ENCODE measurements at regions not wholly inside any gene's neighbourhood (a gene's known extent, or its start where the extent isn't known, plus 50 kb on each side); places are given as distances from the start of the nearest gene placed in this dataset.
"Not testable (repeated sequence)": the region's sequence is repeated elsewhere in the genome, so short reads cannot be mapped to it uniquely, and the experiment has no call there.

DNA sequence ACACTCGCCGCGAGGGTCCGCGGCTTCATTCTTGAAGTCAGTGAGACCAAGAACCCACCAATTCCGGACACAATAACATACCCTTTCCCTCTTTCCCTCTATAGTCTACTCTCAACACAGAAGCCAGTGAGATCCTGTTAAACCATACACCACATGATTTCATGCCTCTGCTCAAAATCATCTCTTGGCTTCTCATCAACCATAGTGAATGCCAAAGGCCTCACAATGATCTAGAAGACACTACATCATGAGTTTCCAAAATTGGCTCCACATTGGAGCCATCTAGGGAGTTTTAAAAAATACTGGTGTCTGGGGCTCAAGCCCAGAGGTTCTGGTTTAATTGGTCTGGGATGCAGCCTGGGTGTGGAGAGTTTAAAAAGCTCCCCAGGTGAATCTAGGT, 124.5 kb downstream of the EFNB1 start:
- no peaks in the 10 kb centered on the region for H3K36me3 Mint-ChIP-seq (ENCODE audit: low read depth)
- no peaks in the 10 kb centered on the region for H3K9me3 Mint-ChIP-seq
- H3K4me1 Mint-ChIP-seq (ENCODE audit: low read depth): no peaks in the 10 kb centered on the region
- H3K27ac Mint-ChIP-seq: no peak overlapping the region
- H3K4me3 Mint-ChIP-seq: no peak overlapping the region
- H3K27me3 Mint-ChIP-seq (ENCODE audit: low read depth): no peaks in the 10 kb centered on the region

DNA sequence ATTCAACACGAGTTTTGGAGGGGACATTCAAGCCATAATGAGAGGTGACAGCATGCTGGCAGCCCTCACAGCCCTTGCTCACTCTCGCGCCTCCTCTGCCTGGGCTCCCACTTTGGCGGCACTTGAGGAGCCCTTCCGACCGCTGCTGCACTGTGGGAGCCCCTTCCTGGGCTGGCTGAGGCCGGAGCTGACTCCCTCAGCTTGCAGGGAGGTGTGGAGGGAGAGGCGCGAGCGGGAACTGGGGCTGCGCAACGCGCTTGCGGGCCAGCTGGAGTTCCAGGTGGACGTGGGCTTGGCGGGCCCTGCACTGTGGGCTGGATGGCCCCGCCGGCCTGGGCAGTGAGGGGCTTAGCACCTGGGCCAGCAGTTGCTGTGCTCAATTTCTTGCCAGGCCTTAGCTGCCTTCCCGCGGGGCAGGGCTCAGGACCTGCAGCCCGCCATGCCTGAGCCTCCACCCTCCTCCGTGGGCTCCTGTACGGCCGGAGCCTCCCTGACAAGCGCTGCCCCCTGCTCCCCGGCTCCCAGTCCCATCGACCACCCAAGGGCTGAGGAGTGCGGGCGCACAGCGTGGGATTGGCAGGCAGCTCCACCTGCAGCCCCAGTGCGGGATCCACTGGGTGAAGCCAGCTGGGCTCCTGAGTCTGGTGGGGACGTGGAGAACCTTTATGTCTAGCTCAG, 123.3 kb downstream of the EFNB1 start:
- H3K27ac Mint-ChIP-seq; H3K9me3 Mint-ChIP-seq; H3K4me1 Mint-ChIP-seq (ENCODE audit: low read depth); H3K4me3 Mint-ChIP-seq; H3K36me3 Mint-ChIP-seq (ENCODE audit: low read depth); H3K27me3 Mint-ChIP-seq (ENCODE audit: low read depth): not testable (repeated sequence)

DNA sequence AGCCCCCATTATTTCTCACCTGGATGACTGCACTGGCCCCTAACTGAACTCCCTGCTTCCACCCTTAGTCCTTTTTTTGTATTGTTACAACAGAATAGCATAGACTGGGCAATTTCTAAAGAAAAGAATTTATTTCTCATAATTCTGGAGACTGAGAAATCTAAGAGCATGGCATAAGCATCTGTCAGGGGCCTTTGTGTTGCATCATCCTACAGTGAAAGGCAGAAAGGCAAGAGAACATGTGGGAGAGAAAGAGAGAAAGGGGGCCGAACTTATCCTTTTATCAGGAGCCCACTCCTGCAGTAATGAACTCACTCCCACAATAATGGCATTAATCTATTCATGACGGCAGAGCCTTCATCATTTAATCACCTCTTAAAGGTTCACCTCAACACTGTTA, 122.1 kb downstream of the EFNB1 start:
- Mint-ChIP-seq H3K27me3 (ENCODE audit: low read depth) (no peaks in the 10 kb centered on the region), H3K27ac (no peak overlapping the region), H3K9me3 (no peaks in the 10 kb centered on the region), H3K4me1 (ENCODE audit: low read depth) (no peaks in the 10 kb centered on the region), H3K36me3 (ENCODE audit: low read depth) (no peaks in the 10 kb centered on the region), H3K4me3 (no peak overlapping the region)

DNA sequence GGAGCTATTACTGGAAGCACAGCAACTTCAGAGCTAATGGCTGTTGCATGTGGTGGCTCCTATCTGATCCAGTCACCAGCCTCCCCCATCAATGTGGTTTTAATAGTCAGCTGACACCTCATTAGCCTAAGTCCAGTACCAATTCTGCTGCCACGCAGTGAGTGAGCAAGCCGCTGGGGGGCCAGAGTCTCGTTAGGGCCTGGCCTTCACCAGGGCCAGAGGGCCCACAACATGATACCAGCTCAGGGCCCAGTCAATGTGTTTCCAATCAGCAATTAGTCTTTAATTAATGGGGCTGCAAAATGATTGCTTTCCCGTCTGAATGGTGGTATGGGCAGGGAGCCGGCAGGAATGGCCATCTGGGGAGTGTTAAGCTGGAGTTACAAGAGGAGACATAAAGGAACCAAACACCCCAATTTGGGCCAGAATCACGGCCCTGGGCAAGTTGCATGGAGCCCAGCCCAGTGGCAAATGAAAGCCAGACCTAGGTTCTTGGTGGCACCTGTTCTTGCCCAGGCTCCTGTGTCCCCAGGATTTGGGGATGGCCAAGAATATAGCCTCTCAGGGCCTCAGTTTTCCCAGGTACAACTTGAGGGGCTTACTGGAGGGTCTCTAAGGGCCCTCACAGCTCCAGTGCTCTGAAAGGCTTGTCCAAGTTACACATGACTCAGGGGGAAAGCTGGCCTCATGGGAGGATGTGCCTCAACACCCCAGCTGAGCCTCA, 119.2 kb downstream of the EFNB1 start:
- Mint-ChIP-seq H3K27me3 (ENCODE audit: low read depth) (no peaks in the 10 kb centered on the region), H3K4me1 (ENCODE audit: low read depth) (no peaks in the 10 kb centered on the region), H3K4me3 (no peak overlapping the region), H3K9me3 (no peaks in the 10 kb centered on the region), H3K27ac (no peak overlapping the region), H3K36me3 (ENCODE audit: low read depth) (no peaks in the 10 kb centered on the region)

DNA sequence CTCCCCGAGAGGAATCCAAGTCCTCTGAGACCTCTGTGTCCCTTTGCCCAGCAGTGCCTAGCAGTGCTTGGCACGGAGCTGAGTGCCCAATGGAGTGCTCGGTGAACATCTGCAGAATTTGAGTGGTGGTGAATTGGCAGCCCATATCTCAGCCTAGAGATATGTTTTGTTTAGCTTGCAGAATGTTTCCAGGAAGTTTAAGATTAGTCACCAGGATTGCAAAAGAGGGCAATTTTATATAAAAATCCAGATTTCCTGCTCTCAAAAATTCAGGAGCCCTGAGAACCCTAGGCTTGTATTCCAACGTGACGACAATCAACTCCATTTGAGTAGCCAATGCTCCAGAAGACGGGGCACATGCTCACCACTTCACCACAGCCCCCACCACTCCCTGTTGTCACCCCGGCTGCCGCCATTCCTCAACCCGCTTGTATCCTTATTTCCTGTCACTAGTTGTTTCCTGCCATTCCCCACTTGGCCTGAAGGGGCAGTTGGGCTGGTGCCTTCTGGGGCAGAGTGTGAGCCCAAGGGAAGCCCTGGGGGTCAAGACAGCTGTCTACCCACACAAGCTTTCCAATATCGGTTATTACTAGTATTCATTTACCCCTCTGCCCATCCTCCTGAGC, 116.9 kb downstream of the EFNB1 start:
- Mint-ChIP-seq H3K4me3 (no peak overlapping the region), H3K9me3 (no peaks in the 10 kb centered on the region), H3K4me1 (ENCODE audit: low read depth) (no peaks in the 10 kb centered on the region), H3K27me3 (ENCODE audit: low read depth) (no peaks in the 10 kb centered on the region), H3K27ac (no peak overlapping the region), H3K36me3 (ENCODE audit: low read depth) (no peaks in the 10 kb centered on the region)

DNA sequence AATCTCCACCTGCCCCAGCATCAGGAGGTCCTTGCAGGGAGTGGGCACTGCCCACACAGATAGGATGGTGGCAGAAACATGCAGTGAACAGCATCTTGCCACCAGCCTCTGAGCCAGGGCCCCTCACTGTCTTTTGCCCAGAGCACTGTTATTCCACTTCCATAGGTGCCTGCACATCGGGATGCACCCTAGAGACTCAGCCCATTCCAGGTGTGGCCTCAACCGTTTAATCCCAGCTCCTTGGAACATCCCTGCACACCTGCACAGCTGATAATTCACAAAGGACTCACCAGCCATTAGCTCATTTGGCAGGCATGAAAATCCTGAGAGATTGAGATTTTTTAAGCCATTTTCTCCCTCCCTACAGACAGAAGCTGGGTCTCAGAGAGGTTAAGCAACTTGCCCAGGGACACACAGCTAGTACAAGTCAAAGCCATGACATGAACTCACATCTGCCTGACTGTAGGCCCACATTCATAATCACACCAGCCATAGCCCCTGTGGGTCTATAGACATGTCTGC, 116.3 kb downstream of the EFNB1 start:
- H3K4me3 Mint-ChIP-seq: no peak overlapping the region
- H3K9me3 Mint-ChIP-seq: no peaks in the 10 kb centered on the region
- H3K4me1 Mint-ChIP-seq (ENCODE audit: low read depth): no peaks in the 10 kb centered on the region
- no peak overlapping the region for H3K27ac Mint-ChIP-seq
- H3K27me3 Mint-ChIP-seq (ENCODE audit: low read depth): no peaks in the 10 kb centered on the region
- no peaks in the 10 kb centered on the region for H3K36me3 Mint-ChIP-seq (ENCODE audit: low read depth)

DNA sequence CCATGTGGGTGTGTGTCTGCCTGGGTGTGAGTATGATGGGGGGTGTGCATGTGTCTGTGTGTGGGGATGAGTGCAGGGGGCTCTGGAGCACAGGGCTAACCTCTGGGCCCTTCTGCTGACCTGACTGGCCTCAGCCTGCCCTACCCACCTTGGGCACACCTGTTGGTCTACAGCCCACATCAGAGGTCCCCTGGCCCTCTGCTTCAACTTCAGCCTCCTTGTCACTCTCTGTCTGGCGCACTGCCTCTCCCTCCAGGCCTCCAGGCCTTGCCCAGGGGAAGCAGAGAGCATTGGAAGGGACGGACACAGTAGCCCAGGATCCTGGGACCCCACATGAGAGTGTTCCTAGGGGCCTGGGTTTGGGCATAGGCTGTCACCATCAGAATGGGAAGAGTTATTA, 115.4 kb downstream of the EFNB1 start:
- H3K36me3 Mint-ChIP-seq (ENCODE audit: low read depth): no peaks in the 10 kb centered on the region
- no peaks in the 10 kb centered on the region for H3K27me3 Mint-ChIP-seq (ENCODE audit: low read depth)
- no peak overlapping the region for H3K27ac Mint-ChIP-seq
- no peaks in the 10 kb centered on the region for H3K9me3 Mint-ChIP-seq
- H3K4me1 Mint-ChIP-seq (ENCODE audit: low read depth): no peaks in the 10 kb centered on the region
- no peak overlapping the region for H3K4me3 Mint-ChIP-seq

DNA sequence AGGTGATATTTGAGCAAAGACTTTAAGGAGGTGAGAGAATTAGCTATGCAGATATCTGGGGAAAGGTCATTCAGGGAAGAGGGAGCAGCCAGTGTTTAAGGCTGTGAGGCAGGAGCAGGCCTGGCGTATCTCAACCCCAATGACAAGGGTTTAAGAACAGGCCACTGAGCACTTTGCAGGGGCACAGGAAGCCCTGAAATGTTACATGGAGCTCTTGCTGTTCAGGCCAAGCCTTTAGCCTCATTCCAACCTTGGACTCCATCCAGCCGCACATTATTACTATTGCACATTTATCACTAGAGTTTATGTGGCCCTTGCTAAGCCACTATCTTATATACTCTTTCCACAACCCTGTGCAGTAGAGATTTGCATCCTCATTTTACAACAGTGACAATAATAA, 114.0 kb downstream of the EFNB1 start:
- Mint-ChIP-seq H3K27me3 (ENCODE audit: low read depth) (no peaks in the 10 kb centered on the region), H3K27ac (no peak overlapping the region), H3K4me3 (no peak overlapping the region), H3K36me3 (ENCODE audit: low read depth) (no peaks in the 10 kb centered on the region), H3K4me1 (ENCODE audit: low read depth) (no peaks in the 10 kb centered on the region), H3K9me3 (no peaks in the 10 kb centered on the region)

DNA sequence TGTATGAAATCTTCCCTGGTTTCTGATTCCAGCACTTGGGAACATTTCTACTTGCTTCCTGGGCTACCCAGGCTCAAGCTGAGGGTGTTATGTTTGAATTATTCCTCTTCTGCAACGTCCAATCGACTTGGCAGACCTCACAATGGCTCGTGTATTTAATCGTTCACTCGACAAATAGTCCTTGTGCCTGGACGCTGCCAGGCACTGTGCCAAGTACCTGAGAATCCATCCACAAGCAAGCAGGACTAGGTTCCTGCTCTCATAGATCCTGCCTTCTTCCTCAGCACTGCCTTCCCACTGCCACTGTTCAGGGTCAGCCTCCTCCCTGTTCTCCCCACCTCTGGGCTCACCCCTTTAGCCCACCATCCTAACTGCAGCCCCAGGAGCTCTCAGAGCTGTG, 113.3 kb downstream of the EFNB1 start:
- Mint-ChIP-seq H3K27ac (no peak overlapping the region), H3K9me3 (no peaks in the 10 kb centered on the region), H3K4me1 (ENCODE audit: low read depth) (no peaks in the 10 kb centered on the region), H3K36me3 (ENCODE audit: low read depth) (no peaks in the 10 kb centered on the region), H3K27me3 (ENCODE audit: low read depth) (no peaks in the 10 kb centered on the region), H3K4me3 (no peak overlapping the region)

DNA sequence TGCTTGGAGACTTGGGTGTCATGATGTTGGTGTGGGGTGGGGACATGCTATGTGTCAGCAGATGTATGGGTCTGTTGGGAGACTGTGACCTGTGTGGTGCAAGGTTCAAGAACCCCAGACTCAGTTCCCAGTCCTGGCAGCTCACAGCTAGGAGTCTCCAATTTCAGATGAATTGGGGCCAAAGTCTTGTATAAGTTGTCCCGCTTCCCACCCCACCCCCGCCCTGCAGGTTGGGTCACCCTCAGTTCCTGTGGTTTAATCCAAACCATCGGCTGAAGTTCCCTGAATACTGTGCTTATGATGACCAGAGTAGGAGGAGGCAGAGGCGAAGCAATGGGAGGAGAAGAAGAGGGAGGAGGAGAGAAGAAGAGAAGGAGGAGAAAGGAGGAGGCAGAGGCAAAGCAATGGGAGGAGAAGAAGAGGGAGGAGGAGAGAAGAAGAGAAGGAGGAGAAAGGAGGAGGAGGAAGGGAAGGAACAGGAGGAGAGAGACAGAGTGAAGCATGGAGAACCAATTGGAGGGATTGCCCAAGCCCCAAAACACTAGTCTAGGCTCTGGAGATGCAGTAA, 112.6 kb downstream of the EFNB1 start:
- H3K9me3 Mint-ChIP-seq: no peaks in the 10 kb centered on the region
- H3K36me3 Mint-ChIP-seq (ENCODE audit: low read depth): no peaks in the 10 kb centered on the region
- H3K27ac Mint-ChIP-seq: peak overlapping the region; percentile 62
- H3K4me1 Mint-ChIP-seq (ENCODE audit: low read depth): no peaks in the 10 kb centered on the region
- H3K27me3 Mint-ChIP-seq (ENCODE audit: low read depth): no peaks in the 10 kb centered on the region
- no peak overlapping the region for H3K4me3 Mint-ChIP-seq

DNA sequence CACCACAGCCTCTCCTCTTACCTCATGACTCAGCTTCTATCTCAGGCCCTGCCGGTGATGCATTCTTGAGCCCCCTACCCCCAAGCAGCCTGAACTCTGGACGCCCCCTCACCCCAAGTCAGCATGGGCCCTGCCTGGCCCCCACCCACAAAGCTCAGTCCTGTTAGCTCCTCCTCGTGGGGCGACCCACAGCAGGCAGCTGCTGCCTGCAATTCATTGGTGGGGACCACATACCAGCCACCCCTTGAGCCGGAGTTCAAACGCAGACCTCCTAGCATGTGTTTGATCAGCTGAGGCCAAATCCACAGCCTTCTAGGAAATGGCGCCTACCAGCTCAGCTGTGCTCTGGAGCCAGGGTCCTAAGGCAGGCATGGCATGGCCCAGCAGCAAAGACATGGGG, 111.8 kb downstream of the EFNB1 start:
- no peaks in the 10 kb centered on the region for H3K4me1 Mint-ChIP-seq (ENCODE audit: low read depth)
- H3K27me3 Mint-ChIP-seq (ENCODE audit: low read depth): no peaks in the 10 kb centered on the region
- H3K9me3 Mint-ChIP-seq: no peaks in the 10 kb centered on the region
- no peak overlapping the region for H3K27ac Mint-ChIP-seq
- no peaks in the 10 kb centered on the region for H3K36me3 Mint-ChIP-seq (ENCODE audit: low read depth)
- H3K4me3 Mint-ChIP-seq: no peak overlapping the region

DNA sequence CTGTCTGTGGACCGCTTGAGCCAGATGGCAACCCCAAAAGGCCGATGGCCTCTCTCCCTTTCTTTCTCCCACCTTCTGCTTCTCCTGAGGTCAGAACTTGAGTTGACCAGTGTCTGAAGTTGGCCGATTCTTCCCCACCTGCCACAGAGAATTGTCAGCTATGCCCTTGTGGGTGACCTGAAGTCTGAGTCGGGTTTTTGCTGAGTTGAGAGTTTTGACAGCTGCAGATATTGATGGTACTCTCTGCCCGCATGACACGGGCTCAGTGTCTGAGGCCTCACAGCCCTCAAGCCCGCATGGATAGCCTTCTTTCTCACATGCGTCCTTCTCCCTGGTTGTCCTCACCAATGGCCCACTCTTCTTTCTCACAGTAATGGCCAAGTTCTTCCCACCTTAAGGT, 111.0 kb downstream of the EFNB1 start:
- Mint-ChIP-seq H3K27ac (no peak overlapping the region), H3K4me3 (no peak overlapping the region), H3K36me3 (ENCODE audit: low read depth) (no peaks in the 10 kb centered on the region), H3K27me3 (ENCODE audit: low read depth) (no peaks in the 10 kb centered on the region), H3K4me1 (ENCODE audit: low read depth) (no peaks in the 10 kb centered on the region), H3K9me3 (no peaks in the 10 kb centered on the region)

DNA sequence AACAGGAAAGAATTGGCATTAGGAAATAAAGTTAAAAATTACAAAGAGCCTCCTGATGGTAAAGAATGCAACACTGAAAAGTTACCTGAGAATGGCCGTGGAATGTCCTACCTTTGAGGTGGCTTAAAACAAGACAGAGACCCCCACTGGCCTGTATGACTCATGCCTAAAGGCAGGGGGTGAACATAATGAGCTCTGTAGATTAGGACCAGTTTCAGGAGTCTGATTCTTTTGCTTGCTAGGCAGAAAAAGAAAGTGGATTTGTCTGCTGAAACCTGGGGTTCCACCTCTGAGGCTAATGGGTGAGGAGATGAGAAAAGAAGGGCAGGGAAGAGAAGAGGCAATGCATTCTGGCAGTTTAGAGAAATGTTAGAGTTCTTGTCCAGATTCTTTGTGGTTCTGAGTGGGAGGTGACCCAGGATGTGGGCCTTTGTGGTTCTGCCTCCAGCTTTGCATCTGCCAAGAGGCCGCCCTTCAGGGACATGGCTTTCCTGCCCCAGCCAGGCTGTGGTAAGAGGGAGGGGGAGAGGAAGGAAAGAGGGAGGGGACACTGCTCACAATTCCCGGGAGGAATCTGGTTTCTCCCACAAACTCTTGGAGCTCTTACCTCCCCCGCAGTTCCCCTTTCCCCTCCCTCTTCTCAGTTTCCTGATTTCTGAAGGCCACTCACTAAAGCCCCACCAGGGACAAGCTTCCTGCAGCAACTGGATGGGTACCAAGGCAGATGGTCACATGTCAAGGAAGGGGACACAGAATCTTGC, 109.6 kb downstream of the EFNB1 start:
- Mint-ChIP-seq H3K27ac (no peak overlapping the region), H3K27me3 (ENCODE audit: low read depth) (no peaks in the 10 kb centered on the region), H3K9me3 (no peaks in the 10 kb centered on the region), H3K36me3 (ENCODE audit: low read depth) (no peaks in the 10 kb centered on the region), H3K4me1 (ENCODE audit: low read depth) (no peaks in the 10 kb centered on the region), H3K4me3 (no peak overlapping the region)

DNA sequence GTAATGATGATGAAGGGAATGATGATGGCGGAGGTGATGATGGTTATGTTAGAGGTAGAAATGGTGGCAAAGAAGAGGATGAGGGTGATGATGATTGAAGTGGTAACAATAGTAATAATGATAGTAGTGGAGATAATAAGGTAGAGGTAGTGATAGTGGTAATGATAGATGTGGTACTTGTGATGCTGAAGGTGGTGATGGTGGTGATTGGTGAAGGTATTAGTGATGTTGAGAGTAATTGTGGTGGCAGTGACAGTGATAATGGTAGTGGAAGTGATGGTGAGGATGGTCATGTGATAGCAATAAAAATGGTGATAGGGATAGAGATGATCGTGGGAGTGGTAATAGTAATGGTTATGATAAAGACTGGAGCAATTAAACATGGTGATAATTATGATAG, 108.8 kb downstream of the EFNB1 start:
- Mint-ChIP-seq H3K4me3 (no peak overlapping the region), H3K9me3 (no peaks in the 10 kb centered on the region), H3K27ac (no peak overlapping the region), H3K4me1 (ENCODE audit: low read depth) (no peaks in the 10 kb centered on the region), H3K36me3 (ENCODE audit: low read depth) (no peaks in the 10 kb centered on the region), H3K27me3 (ENCODE audit: low read depth) (no peaks in the 10 kb centered on the region)
